ENCODE measurements at regions not wholly inside any gene's neighbourhood (a gene's known extent, or its start where the extent isn't known, plus 50 kb on each side); places are given as distances from the start of the nearest gene placed in this dataset.
"Not testable (repeated sequence)": the region's sequence is repeated elsewhere in the genome, so short reads cannot be mapped to it uniquely, and the experiment has no call there.

DNA sequence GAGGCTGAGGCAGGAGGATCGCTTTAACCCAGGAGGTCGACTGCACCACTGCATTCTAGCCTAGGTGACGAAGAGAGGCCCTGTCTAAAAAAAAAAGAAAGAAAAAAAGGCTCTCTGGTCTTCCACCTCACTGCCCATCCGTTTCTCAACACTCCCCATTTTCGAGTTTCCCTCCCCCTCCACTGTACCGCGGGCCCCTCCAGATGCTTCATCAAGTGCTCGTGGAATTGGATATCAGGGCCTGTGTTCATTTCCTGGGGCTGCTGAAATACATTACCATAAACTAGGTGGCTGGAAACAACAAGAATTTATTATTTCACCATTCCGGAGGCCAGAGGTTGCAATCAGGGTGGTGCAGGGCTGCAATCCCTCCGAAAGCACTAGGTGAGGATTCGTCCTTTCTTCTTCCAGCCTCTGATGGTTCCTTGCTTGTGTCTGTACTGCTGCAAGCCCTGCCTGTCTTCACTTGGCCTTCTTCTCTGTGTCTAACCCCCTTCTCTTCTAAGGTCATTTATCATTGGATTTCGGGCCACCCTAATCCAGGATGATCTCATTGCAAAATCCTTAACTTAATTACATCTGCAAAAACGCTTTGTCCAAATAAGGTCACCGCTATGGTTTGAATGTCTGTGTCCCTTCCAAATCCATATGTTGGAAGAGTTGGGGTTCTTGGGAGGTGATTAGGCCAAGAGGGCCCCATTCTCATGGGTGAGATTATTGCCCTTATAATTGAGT is 135.1 kb downstream of the CRLF3 start:
- TF ChIP-seq, protein P1, sequence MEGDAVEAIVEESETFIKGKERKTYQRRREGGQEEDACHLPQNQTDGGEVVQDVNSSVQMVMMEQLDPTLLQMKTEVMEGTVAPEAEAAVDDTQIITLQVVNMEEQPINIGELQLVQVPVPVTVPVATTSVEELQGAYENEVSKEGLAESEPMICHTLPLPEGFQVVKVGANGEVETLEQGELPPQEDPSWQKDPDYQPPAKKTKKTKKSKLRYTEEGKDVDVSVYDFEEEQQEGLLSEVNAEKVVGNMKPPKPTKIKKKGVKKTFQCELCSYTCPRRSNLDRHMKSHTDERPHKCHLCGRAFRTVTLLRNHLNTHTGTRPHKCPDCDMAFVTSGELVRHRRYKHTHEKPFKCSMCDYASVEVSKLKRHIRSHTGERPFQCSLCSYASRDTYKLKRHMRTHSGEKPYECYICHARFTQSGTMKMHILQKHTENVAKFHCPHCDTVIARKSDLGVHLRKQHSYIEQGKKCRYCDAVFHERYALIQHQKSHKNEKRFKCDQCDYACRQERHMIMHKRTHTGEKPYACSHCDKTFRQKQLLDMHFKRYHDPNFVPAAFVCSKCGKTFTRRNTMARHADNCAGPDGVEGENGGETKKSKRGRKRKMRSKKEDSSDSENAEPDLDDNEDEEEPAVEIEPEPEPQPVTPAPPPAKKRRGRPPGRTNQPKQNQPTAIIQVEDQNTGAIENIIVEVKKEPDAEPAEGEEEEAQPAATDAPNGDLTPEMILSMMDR (IDR thresholded peaks at IDR 0.05; ENCODE audit: low read length) = not testable (repeated sequence)
- TF ChIP-seq EZH2 (optimal IDR thresholded peaks at IDR 0.05; ENCODE audit: low read depth, low read length); EZH2phosphoT487 (IDR thresholded peaks at IDR 0.05; ENCODE audit: low read length): not testable (repeated sequence)

All from MM.1S (cell line).